GM21529 (cell line): ENCODE measurements at regions not wholly inside any gene's neighbourhood (a gene's known extent, or its start where the extent isn't known, plus 50 kb on each side); places are given as distances from the start of the nearest gene placed in this dataset.

Experiments used
- ATAC-seq: cut with Tn5 transposase; IDR thresholded peaks from one replicate; pipeline ENCODE4 v1.9.1; 2021; ENCODE audit not compliant: unreplicated experiment

- ATAC-seq = peak; percentile 86
Measured at GRCh38 chr10:77710759-77711682, 73.4 kb upstream of the KCNMA1 start.

DNA sequence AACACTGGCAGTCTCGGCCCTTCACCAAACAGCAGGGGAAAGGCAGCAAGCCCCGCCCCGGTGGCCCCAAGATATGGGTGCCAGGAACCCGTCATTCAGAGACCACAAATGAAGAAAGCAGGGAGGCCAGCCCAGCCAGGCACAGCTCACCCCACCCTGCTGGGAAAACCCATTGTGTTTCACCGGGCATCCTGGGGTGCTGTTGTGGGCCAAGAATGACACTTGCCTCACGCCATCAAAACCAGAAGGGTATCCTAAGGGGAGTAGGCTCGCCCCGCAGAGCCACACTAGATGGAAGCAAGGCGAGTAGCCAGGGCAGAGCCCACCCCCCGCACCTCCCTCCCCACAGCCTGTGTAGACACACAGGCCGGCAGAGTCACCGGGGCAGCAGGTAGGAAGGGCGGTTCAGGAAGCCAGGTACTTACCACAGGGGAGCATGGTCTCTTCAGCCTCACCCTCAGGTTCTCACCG, 72.5 kb upstream of the KCNMA1 start:
- ATAC-seq = peak; percentile 54

GRCh38 chr10:77707570-77707969, 70.0 kb upstream of the KCNMA1 start:
- no peak for ATAC-seq

GRCh38 chr10:77702166-77702565, 64.6 kb upstream of the KCNMA1 start:
- ATAC-seq = no peak

DNA sequence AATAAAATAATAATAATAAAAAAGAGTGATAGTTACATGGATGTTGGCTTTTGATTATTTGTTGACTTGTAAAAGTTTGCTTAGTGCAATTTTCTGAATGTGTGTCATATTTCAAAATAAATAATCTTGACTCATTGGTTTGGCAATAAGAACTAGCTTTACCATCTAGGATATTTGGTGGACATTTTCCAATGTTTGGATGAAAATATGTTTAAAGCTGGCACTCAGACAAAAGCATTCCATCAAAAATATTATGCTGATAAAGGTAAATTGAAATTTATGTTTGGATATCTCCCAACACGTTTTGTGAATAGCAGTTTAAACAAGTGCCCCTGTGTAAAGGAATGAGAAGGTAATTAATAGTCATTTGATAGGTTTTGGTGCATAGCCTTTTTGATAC, 62.5 kb upstream of the KCNMA1 start:
- ATAC-seq = no peak

- no peak for ATAC-seq
Measured at GRCh38 chr10:77699080-77699645, 61.6 kb upstream of the KCNMA1 start.

- ATAC-seq = no peak
Measured at GRCh38 chr10:77698267-77698931, 60.8 kb upstream of the KCNMA1 start.

DNA sequence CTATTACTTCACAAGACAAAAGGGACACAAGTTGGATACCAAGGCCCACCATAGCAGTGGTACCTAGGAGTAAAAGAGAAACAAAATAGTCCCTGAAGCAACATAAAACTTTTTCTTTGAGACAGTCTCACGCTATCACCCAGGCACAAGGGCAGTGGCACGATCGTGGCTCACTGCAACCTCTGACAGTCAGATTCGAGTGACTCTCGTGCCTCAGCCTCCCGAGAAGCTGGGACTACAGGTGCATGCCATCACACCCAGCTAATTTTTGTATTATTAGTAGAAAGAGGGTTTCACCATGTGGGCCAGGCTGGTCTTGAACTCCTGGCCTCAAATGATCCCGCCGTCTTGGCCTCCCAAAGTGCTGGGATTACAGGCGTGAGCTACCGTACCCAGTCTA, 59.0 kb upstream of the KCNMA1 start:
- no peak for ATAC-seq

DNA sequence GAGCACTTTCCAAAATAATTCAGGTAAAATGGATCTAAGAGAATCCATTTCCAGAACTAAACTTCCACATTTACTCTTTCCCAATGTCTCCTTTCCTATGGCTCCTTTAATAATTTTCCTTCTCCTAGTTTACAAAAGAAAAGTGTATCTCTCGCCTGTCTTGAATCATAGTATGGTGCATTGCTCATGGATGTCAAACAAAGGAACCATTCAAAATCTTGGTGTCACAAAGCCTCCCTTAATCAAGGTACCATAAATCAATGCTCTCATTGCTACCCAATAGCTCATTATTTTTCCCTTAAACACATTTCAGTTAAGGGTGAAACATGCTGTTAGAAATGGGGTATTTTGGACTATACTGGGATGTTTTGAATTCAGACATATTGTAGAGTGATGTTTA, 57.6 kb upstream of the KCNMA1 start:
- no peak for ATAC-seq

DNA sequence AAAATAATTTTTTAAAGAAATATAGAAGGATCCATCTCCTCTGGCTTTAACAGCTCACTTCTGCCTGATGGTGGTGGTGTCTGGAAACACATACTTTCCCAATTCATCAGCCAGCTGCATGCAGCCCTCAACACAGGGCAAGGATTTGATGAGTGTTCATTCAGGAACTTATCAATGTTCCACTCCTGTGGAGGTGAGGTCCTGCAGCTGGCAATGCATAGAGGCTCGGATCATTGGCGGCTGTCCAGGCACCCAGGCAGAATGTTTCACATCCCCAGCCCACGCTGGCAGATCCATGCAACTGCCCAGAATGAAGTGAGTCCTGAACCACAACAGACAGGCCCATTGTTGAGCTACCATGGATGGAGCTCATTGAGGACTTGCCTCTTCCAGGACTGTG, 55.2 kb upstream of the KCNMA1 start:
- no peak for ATAC-seq

- ATAC-seq = no peak
Measured at GRCh38 chr10:77689339-77689738, 51.7 kb upstream of the KCNMA1 start.

DNA sequence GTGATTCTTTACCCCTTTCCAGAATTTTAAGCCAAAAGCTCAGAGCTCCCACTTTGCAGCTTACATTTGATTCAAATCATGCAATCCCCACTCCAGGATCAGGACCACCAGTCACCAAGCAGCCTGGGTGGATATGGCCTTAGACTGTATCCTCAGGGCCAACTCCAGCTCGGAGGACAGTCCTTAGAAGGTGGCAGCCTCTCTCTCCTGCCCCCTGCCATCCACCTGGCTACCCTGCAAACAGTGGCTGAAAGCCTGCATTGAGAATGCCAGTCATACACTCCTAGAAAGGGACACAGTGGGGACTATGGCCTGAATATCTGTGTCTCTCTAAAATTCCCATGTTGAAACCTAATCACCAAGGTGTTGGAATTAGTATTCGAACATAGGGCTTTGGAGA, 50.0 kb upstream of the KCNMA1 start:
- no peak for ATAC-seq
